Skeletal muscle cell (primary cell): ENCODE measurements at regions not wholly inside any gene's neighbourhood (a gene's known extent, or its start where the extent isn't known, plus 50 kb on each side); places are given as distances from the start of the nearest gene placed in this dataset.

Experiments
- DNase-seq: peaks from one replicate; pipeline ENCODE4 v3.0.0-alpha.2; 2010; ENCODE audit warnings: low read depth
- H3K4me3 ChIP-seq: 2 replicates; pipeline ENCODE4 v1.5.1; 2011; ENCODE audit warnings: low read depth, mild to moderate bottlenecking, control low read depth, low read length, moderate library complexity

- no peak for DNase-seq
- H3K4me3 ChIP-seq, result no peak overlapping the region
These were observed 359.5 kb downstream of the LMO4 start for GRCh38 chr1:87688136-87688535.

- no peak for DNase-seq
- H3K4me3 ChIP-seq, result no peak overlapping the region
These were observed 360.8 kb downstream of the LMO4 start for GRCh38 chr1:87689487-87689886.

- no peak overlapping the region for H3K4me3 ChIP-seq
- DNase-seq, result no peak
These were observed 367.8 kb downstream of the LMO4 start for GRCh38 chr1:87696483-87696882.

- DNase-seq, result no peak
- no peak overlapping the region for H3K4me3 ChIP-seq
These were observed 373.8 kb downstream of the LMO4 start for GRCh38 chr1:87702455-87702854.

GRCh38 chr1:87705233-87705632 is 376.6 kb downstream of the LMO4 start:
- H3K4me3 ChIP-seq, result no peak overlapping the region
- DNase-seq, result no peak

- peak; percentile 13 for DNase-seq
These were observed 377.5 kb downstream of the LMO4 start for GRCh38 chr1:87706203-87706602.

GRCh38 chr1:87706779-87707228 is 378.1 kb downstream of the LMO4 start:
- no peak for DNase-seq

More at GRCh38 chr1:87706203-87706602, 377.5 kb downstream of the LMO4 start:
- no peak overlapping the region for H3K4me3 ChIP-seq

GRCh38 chr1:87707411-87707810 is 378.7 kb downstream of the LMO4 start:
- no peak overlapping the region for H3K4me3 ChIP-seq
- no peak for DNase-seq

More at GRCh38 chr1:87706779-87707228, 378.1 kb downstream of the LMO4 start:
- no peak overlapping the region for H3K4me3 ChIP-seq

- DNase-seq, result no peak
- H3K4me3 ChIP-seq, result no peak overlapping the region
These were observed 383.8 kb downstream of the LMO4 start for GRCh38 chr1:87712261-87713010.

GRCh38 chr1:87714278-87714677 is 385.6 kb downstream of the LMO4 start:
- no peak overlapping the region for H3K4me3 ChIP-seq
- DNase-seq, result no peak

- DNase-seq, result no peak
- no peak overlapping the region for H3K4me3 ChIP-seq
These were observed 386.4 kb downstream of the LMO4 start for GRCh38 chr1:87715052-87715451.

GRCh38 chr1:87715471-87715870 is 386.8 kb downstream of the LMO4 start:
- no peak overlapping the region for H3K4me3 ChIP-seq
- DNase-seq, result no peak

- no peak overlapping the region for H3K4me3 ChIP-seq
- no peak for DNase-seq
These were observed 388.5 kb downstream of the LMO4 start for GRCh38 chr1:87717157-87717670.

GRCh38 chr1:87718241-87718950 is 389.7 kb downstream of the LMO4 start:
- H3K4me3 ChIP-seq, result no peak overlapping the region
- no peak for DNase-seq

- H3K4me3 ChIP-seq, result no peak overlapping the region
- DNase-seq, result no peak
These were observed 391.0 kb downstream of the LMO4 start for GRCh38 chr1:87719658-87720057.

GRCh38 chr1:87720561-87720960 is 391.9 kb downstream of the LMO4 start:
- DNase-seq, result no peak
- no peak overlapping the region for H3K4me3 ChIP-seq

GRCh38 chr1:87723193-87723592 is 394.5 kb downstream of the LMO4 start:
- DNase-seq, result no peak
- no peak overlapping the region for H3K4me3 ChIP-seq

- no peak for DNase-seq
- H3K4me3 ChIP-seq, result no peak overlapping the region
These were observed 399.5 kb downstream of the LMO4 start for GRCh38 chr1:87728169-87728568.

GRCh38 chr1:87730274-87731216 is 401.9 kb downstream of the LMO4 start:
- H3K4me3 ChIP-seq, result no peak overlapping the region

GRCh38 chr1:87733386-87733785 is 404.7 kb downstream of the LMO4 start:
- DNase-seq, result no peak
- no peak overlapping the region for H3K4me3 ChIP-seq

More at GRCh38 chr1:87730274-87731216, 401.9 kb downstream of the LMO4 start:
- no peak for DNase-seq
